Body of pancreas (tissue), 4 donors: ENCODE measurements at regions not wholly inside any gene's neighbourhood (a gene's known extent, or its start where the extent isn't known, plus 50 kb on each side); places are given as distances from the start of the nearest gene placed in this dataset.

Experiments
- ATAC-seq: fragments of 150-250 bp; one replicate; pipeline ENCODE4 v1.9.1; 2016
- DNase-seq, 4 donors: peaks; one replicate each; pipeline ENCODE4 v3.0.0-alpha.2; 2019
- H3K27ac ChIP-seq, 4 donors: fragments of 200-600 bp; sonication (generic); 1 replicate in 3 of 4; 2 replicates in 1 of 4; pipeline versions ENCODE4 v1.5.1 to v1.6.1; 2016 to 2019; ENCODE audit warnings: mild to moderate bottlenecking in 1 of 4, mixed read lengths in 1 of 4, moderate library complexity in 1 of 4
- H3K27me3 ChIP-seq, 2 donors: fragments of 200-600 bp; sonication (generic); one replicate each; pipeline ENCODE4 v1.6.0; 2016; ENCODE audit warnings: mild to moderate bottlenecking in 1 of 2
- H3K36me3 ChIP-seq, 2 donors: fragments of 200-600 bp; sonication (generic); replicated peaks in 1 of 2; 2 replicates each; pipeline ENCODE4 v1.5.1; 2016; ENCODE audit warnings: low read depth in 2 of 2; ENCODE audit not compliant: insufficient read depth in 1 of 2
- H3K4me1 ChIP-seq: fragments of 200-600 bp; sonication (generic); one replicate; pipeline ENCODE4 v1.6.0; 2016
- H3K4me3 ChIP-seq, 2 donors: fragments of 200-600 bp; sonication (generic); 1 replicate in 1 of 2; 2 replicates in 1 of 2; pipeline ENCODE4 v1.5.1; 2016 to 2019
- H3K9me3 ChIP-seq, 3 donors: fragments of 200-600 bp; sonication (generic); 1 replicate in 2 of 3; 2 replicates in 1 of 3; pipeline ENCODE4 v1.5.1; 2016
- POLR2A ChIP-seq, 3 donors: fragments of 450-650 bp; IDR thresholded peaks; one replicate each; pipeline ENCODE4 v1.6.1; 2016; ENCODE audit warnings: antibody characterized with exemption in 3 of 3, mild to moderate bottlenecking in 2 of 3
- WGBS, 2 donors: methylation state at CpG; one replicate each; pipeline ENCODE4 v1.1.5; 2017; 5-methylcytosine and 5-hydroxymethylcytosine counted together
- intact Hi-C: fragments of 100-400 bp; cut with DNase I; formaldehyde crosslinking; loops from one replicate; pipeline ENCODE4 v1.15.1; 2023
- TF ChIP-seq, protein P1 (sequence below), 7 experiments: fragments of 450-650 bp in 4 of 7; fragments of 200-600 bp in 3 of 7; sonication (generic) in 3 of 7; IDR thresholded peaks; one replicate each; pipeline ENCODE4 v1.5.1; 2016 to 2019; ENCODE audit warnings: antibody characterized with exemption in 7 of 7

DNA sequence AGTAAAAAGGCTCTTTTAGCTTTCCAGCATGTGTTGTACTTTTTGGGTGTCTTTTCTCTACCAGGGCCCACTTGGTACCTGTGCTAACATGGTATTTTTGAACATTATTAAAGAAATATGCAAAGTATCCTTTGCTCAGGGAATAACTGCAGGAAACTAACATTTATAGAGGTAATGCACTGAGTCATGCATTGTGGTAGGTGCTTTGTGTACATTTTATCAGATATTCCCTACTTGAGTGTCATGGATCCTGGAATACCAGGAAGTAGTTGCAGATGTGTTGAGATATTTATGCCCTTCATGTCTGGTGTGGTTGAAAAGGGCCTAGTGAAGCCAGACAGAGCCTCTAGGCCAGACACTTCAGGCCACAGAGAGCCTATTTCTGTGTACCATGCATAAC, 215.5 kb upstream of the CYRIA start:
- intact Hi-C loops: no loop called here
- ATAC-seq: no peak
- no peak overlapping the region for H3K27ac ChIP-seq
- H3K9me3 ChIP-seq: no peaks in the 10 kb centered on the region
- H3K4me1 ChIP-seq: no peaks in the 10 kb centered on the region
- no peaks in the 10 kb centered on the region for H3K27me3 ChIP-seq
- no peak for DNase-seq
- H3K4me3 ChIP-seq: no peak overlapping the region
- no peaks in the 10 kb centered on the region for H3K36me3 ChIP-seq
- no peak for TF ChIP-seq POLR2A (IDR thresholded peaks at IDR 0.05)
- TF ChIP-seq, protein P1, sequence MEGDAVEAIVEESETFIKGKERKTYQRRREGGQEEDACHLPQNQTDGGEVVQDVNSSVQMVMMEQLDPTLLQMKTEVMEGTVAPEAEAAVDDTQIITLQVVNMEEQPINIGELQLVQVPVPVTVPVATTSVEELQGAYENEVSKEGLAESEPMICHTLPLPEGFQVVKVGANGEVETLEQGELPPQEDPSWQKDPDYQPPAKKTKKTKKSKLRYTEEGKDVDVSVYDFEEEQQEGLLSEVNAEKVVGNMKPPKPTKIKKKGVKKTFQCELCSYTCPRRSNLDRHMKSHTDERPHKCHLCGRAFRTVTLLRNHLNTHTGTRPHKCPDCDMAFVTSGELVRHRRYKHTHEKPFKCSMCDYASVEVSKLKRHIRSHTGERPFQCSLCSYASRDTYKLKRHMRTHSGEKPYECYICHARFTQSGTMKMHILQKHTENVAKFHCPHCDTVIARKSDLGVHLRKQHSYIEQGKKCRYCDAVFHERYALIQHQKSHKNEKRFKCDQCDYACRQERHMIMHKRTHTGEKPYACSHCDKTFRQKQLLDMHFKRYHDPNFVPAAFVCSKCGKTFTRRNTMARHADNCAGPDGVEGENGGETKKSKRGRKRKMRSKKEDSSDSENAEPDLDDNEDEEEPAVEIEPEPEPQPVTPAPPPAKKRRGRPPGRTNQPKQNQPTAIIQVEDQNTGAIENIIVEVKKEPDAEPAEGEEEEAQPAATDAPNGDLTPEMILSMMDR (IDR thresholded peaks at IDR 0.05): no peak

DNA sequence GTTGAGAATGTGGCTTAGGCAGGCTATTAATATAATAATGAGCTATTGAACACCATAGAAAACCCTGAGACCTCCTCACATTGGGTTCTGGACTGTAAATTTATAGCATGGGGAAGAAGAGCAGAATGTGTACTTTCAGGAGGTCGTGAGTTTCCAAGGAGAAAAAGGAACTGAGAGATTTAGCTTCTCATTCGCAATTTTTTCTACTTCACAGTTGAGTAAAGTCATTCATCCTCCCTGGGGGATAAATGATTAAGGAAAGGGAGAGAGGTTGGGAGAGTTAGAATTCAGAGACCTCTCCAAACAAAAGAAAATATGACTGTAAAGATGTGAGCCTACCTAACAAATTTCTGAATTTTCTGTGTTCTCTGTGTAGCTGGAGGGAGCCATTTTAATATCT, 205.8 kb upstream of the CYRIA start:
- intact Hi-C loops: no loop called here
- no peaks in the 10 kb centered on the region for H3K36me3 ChIP-seq
- H3K9me3 ChIP-seq: no peaks in the 10 kb centered on the region
- H3K4me1 ChIP-seq: no peaks in the 10 kb centered on the region
- H3K27me3 ChIP-seq: no peaks in the 10 kb centered on the region
- ATAC-seq: no peak
- H3K27ac ChIP-seq: no peak overlapping the region
- DNase-seq: no peak
- WGBS, 2 donors: 29 to 54% methylated on average over 2 of the region's 2 CpGs
- TF ChIP-seq, protein P1 (IDR thresholded peaks at IDR 0.05): no peak
- no peak for TF ChIP-seq POLR2A (IDR thresholded peaks at IDR 0.05)
- no peak overlapping the region for H3K4me3 ChIP-seq

DNA sequence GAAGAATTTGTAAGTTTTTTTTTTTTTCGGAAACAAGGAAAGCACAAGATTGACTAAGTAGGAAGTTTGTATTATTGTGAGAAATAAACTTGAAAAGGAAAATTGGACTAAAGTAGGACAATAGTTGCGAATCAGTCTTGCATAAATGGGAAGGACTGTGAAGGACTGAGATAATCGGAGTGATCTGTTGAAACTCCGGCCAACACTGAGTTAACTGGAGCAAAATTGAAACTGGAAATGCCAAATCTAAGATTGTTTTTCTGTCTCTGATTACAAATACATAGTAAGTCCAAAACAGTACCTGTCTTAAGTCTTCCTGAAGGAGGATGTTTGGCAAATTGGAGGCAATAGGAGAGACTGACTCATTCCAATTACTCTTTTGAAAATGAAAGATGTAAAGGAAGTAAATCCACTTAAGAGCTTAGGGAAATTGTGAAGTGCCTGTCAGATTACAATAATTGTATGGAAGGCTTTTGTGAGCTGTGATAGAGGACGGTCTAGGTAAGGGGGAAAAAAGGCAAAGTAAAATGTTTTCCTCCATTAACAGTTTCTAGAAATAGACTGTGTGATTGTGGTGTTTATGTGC, 204.9 kb upstream of the CYRIA start:
- H3K36me3 ChIP-seq: no peaks in the 10 kb centered on the region
- no peaks in the 10 kb centered on the region for H3K27me3 ChIP-seq
- H3K27ac ChIP-seq: no peak overlapping the region
- H3K4me1 ChIP-seq: no peaks in the 10 kb centered on the region
- intact Hi-C loops: no loop called here
- WGBS, 2 donors: 65 to 74% methylated on average over 5 of the region's 5 CpGs
- no peak overlapping the region for H3K4me3 ChIP-seq
- DNase-seq (no peak), ATAC-seq (no peak)
- TF ChIP-seq, protein P1 (IDR thresholded peaks at IDR 0.05): no peak
- TF ChIP-seq POLR2A (IDR thresholded peaks at IDR 0.05): no peak
- H3K9me3 ChIP-seq: no peaks in the 10 kb centered on the region

DNA sequence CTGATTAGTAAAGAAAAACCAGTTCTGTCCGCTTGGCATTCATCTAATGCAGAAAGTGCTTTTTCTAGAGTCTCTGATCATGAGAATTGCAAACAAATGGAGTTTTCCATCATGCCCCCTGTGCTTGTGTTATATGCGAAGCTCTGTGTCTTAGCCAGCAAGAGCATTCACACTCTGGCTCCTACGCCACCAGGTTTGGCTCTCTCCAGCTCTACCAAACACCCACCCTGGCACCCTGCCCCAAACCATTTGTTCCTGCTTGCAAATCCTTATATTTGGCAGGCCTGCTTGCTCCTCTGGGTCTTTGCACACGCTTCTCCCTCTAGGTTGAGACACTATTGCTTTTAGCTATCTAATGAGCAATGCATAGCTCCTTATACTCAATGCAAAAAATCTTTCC, 204.1 kb upstream of the CYRIA start:
- H3K4me3 ChIP-seq: no peak overlapping the region
- H3K27me3 ChIP-seq: no peaks in the 10 kb centered on the region
- intact Hi-C loops: no loop called here
- no peak overlapping the region for H3K27ac ChIP-seq
- ATAC-seq (no peak), DNase-seq (no peak)
- TF ChIP-seq, protein P1 (IDR thresholded peaks at IDR 0.05): no peak
- TF ChIP-seq POLR2A (IDR thresholded peaks at IDR 0.05): no peak
- WGBS, 2 donors: 79 to 86% methylated on average over 4 of the region's 4 CpGs
- H3K36me3 ChIP-seq: no peaks in the 10 kb centered on the region
- no peaks in the 10 kb centered on the region for H3K9me3 ChIP-seq
- no peaks in the 10 kb centered on the region for H3K4me1 ChIP-seq

DNA sequence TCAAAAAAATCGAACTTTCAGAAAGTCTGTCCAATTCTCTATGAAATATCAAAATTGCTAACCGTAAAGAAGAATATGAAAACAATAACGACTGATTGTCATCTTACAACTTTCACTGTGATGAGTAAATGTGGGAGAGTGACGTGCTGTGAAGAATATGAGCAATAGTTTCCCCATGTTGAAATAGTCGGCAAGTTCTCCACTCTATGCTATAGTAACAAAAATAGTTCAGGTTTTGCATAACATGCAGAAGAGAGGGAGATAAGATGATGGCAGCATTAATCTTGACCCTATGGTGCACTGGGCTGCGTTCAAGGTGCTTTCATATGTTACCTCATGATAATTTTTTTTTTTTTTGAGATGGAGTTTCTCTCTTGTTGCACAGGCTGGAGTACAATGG, 196.8 kb upstream of the CYRIA start:
- H3K36me3 ChIP-seq: no peaks in the 10 kb centered on the region
- 61 to 66% methylated on average over 6 of the region's 6 CpGs for WGBS, 2 donors
- no peaks in the 10 kb centered on the region for H3K9me3 ChIP-seq
- TF ChIP-seq, protein P1 (IDR thresholded peaks at IDR 0.05): no peak
- no peak for TF ChIP-seq POLR2A (IDR thresholded peaks at IDR 0.05)
- no peaks in the 10 kb centered on the region for H3K4me1 ChIP-seq
- ATAC-seq (no peak), DNase-seq (no peak)
- intact Hi-C loops: no loop called here
- H3K27me3 ChIP-seq: no peaks in the 10 kb centered on the region
- no peak overlapping the region for H3K27ac ChIP-seq
- no peak overlapping the region for H3K4me3 ChIP-seq
